RWPE1 (cell line): ENCODE measurements at regions not wholly inside any gene's neighbourhood (a gene's known extent, or its start where the extent isn't known, plus 50 kb on each side); places are given as distances from the start of the nearest gene placed in this dataset.
A peak's percentile ranks its signal among the peaks of the same experiment; 100 is the strongest.
"Not testable (repeated sequence)": the region's sequence is repeated elsewhere in the genome, so short reads cannot be mapped to it uniquely, and the experiment has no call there.

Source experiments
- CTCF ChIA-PET: fragments of 350-600 bp; sonication (Branson Sonifier 250); formaldehyde crosslinking; extraction: SDS; loops from one replicate; lab custom pipeline; 2021; lab: Yijun Ruan, JAX
- POLR2A ChIA-PET: fragments of 400-600 bp; formaldehyde crosslinking; extraction: SDS; loops from one replicate; lab custom pipeline; 2020; ENCODE audit warnings: antibody characterized with exemption; ENCODE audit not compliant: low non-redundant PET; lab: Yijun Ruan, JAX
- DNase-seq: peaks from one replicate; pipeline ENCODE4 v3.0.0; 2012; ENCODE audit warnings: low spot score
- H3K27ac ChIP-seq: fragments of 450-650 bp; 2 replicates; pipeline ENCODE4 v1.5.1; 2017
- CTCF ChIP-seq: fragments of 450-650 bp; conservative IDR thresholded peaks from 2 replicates; pipeline ENCODE4 v1.5.1; 2017; ENCODE audit warnings: low read depth, mild to moderate bottlenecking

DNA sequence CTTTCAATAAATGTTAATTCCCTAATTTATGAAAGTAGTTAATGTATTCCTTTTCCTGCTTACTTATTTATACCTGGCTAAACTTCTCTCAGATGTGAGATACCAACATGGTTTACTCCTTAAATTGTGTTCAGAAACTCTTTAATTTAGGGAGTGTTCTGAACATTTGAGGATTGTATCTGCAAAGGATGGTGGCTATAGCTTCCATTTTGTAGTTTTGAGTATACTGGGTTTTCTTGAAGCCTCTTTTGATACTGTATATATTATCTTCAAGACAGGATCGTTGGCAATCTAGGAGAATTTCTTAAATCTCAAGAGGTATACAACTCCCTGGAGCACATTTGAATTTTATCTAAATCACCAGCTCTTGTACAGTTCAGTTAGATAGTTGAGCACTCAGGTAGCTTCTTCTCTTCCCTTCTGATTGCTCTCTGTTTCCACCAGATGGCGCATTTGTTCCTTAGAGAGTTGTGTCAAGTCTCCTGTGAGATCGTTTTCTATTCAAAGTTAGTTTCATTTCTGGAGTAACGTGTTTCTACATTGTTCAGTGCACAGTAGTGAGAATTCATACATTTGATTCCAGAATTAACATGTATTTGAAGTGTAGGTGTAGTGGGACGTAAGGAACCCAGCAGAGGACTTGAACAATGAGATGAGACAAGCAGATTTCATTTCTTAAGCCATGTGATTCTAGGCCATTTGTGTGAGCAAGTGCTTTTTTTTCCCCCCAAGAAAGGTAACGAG is 63.2 kb upstream of the GARIN1A start:
- POLR2A ChIA-PET, DNase-seq, H3K27ac ChIP-seq: not testable (repeated sequence)

DNA sequence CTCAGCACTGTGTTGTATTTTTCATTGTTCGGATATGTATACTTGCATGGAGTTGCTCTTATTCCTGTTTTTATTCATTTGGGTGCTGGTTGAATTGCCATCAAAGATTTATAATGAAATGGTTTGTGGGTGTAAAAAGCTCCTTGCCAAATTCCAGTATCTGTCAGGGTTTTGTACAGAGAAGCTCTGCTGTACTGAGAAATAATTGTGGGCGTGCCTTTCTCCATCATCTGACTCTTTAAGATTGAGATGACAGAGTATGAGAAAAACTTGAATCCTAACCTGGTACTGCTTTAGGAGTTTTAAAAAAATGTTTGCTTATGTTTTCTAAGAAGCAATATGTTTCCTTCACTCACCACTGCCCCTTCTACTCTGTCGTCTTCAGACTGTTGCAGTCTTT is 58.7 kb upstream of the GARIN1A start:
- POLR2A ChIA-PET, H3K27ac ChIP-seq, CTCF ChIA-PET, DNase-seq: not testable (repeated sequence)

More for the DNA sequence above, 63.2 kb upstream of the GARIN1A start:
- peak; percentile 89 for TF ChIP-seq CTCF
- CTCF ChIA-PET, result interaction anchor here (1.1 kb wide), 1 partner anchor 275 kb away, joined by 4 read pairs; no protein-coding TSS in a partner anchor

GRCh38 chr7:128614812-128615211 is 57.3 kb upstream of the GARIN1A start:
- H3K27ac ChIP-seq, DNase-seq, POLR2A ChIA-PET: not testable (repeated sequence)
- CTCF ChIA-PET, result interaction anchor here (0.7 kb wide), 1 partner anchor 380 kb away, joined by 3 read pairs; no protein-coding TSS in a partner anchor

DNA sequence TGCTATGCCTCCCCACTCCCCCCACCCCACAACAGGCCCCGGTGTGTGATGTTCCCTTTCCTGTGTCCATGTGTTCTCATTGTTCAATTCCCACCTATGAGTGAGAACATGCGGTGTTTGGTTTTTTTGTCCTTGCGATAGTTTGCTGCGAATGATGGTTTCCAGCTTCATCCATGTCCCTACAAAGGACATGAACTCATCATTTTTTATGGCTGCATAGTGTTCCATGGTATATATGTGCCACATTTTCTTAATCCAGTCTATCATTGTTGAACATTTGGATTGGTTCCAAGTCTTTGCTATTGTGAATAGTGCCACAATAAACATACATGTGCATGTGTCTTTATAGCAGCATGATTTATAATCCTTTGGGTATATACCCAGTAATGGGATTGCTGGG is 55.3 kb upstream of the GARIN1A start:
- POLR2A ChIA-PET, DNase-seq, CTCF ChIA-PET, H3K27ac ChIP-seq: not testable (repeated sequence)
